ENCODE measurements at regions not wholly inside any gene's neighbourhood (a gene's known extent, or its start where the extent isn't known, plus 50 kb on each side); places are given as distances from the start of the nearest gene placed in this dataset.
A peak's percentile ranks its signal among the peaks of the same experiment; 100 is the strongest.

DNA sequence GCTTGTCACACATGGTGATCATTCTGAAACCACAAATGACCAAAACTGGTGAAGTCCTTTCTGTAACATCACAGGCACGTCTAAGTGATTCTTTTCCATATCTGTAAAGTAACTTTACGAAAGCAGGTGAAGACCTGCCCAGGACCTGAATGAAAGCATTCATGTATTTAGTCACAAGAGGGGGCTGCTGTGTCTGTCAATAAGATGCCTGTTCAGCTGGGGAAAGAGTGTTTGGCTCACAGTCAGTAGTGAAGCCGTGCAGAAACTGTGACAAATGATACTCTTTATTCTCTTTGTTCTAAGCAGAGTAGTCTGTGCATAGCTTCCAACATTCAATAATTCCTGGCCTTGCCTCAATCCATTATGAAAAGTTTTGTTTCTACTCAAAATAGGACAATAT, 373.5 kb upstream of the OR4E1 start:
- peak in 1 of 2 donors; percentile 13 for DNase-seq (ENCODE audit: low read depth in 2 of 2)

DNA sequence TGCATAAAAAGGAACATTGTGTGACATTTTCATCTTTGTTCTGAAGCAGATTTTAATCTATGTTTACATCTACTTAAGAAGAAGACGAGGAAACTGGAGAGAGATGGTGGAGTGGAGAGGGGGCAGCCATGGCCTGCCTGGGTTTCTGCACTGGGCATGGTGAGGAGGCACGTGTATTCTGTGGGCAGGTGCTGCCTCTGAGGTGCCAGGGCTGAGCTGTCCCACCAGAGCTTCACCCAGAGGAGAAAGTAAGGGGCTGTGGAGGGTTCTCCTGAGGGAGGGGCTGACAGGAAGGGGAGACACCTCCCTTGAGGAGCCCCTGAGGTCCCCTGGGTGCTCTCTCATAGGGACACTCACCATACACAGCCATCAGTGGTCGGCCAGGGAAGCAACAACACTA, 372.4 kb upstream of the OR4E1 start:
- no peak for DNase-seq (ENCODE audit: low read depth in 2 of 2)

DNA sequence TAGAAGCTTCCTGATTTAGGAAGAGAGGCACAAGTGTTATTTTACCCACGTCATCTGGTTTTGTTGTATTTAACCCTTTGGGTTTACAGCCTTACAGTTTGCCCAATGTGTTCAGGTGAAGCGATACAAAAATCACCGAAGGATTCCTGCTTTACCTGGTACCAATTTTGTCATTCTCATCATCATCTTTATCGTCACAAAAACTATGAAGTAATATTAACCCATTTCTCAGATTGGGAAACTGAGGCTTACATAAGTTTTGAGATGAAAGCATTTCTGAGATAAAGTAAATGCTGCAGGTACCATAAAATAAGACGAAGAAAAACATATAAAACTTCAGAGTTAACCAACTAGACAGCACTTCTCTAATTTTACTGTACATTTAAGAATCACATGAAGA, 370.6 kb upstream of the OR4E1 start:
- no peak for DNase-seq (ENCODE audit: low read depth in 2 of 2)

DNA sequence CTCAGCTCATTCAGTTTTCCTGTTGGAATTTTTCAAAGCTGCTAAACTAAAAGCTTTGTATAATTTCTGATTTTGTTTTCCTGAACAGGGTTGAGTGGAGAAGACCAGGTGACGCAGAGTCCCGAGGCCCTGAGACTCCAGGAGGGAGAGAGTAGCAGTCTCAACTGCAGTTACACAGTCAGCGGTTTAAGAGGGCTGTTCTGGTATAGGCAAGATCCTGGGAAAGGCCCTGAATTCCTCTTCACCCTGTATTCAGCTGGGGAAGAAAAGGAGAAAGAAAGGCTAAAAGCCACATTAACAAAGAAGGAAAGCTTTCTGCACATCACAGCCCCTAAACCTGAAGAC, 367.1 kb upstream of the OR4E1 start:
- no peak for DNase-seq (ENCODE audit: low read depth in 2 of 2)

DNA sequence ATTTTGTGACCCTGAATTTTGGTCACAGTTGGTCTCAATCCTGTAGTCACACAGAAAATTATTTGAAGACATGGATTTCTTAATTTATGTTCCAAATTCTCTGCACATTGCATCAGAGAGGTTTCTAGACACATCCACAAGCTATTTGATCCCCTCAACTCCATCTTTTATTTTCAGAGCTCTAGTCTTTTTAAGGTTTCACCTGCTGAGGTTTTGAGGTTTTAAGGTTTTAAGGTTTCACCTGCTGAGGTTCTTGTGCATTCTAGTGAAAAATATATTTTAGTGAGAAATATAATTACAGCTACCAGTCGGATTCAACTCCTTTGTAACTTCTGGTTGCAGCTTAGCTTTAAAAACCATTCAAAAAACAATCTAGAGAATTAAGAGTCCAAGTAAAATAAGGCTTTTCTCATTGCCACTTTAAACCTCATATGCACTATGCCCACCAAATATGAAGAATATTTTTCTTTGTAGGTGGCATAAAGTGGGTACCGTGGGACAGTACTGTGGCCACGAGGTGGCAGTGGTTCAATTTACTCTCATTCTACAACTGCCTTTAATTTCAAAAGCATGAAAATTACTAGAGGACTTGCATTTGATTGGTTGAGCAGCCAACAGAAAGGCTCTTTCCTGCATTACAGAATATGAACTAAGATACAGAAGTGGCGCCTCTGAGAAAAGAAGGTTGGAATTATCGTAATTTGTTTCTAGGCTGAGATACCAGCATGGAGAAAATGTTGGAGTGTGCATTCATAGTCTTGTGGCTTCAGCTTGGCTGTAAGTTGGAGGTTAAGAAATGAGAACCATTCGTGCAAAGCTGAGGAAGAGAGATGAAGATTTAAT, 366.5 kb upstream of the OR4E1 start:
- peak in 1 of 2 donors; percentile 12 for DNase-seq (ENCODE audit: low read depth in 2 of 2)

DNA sequence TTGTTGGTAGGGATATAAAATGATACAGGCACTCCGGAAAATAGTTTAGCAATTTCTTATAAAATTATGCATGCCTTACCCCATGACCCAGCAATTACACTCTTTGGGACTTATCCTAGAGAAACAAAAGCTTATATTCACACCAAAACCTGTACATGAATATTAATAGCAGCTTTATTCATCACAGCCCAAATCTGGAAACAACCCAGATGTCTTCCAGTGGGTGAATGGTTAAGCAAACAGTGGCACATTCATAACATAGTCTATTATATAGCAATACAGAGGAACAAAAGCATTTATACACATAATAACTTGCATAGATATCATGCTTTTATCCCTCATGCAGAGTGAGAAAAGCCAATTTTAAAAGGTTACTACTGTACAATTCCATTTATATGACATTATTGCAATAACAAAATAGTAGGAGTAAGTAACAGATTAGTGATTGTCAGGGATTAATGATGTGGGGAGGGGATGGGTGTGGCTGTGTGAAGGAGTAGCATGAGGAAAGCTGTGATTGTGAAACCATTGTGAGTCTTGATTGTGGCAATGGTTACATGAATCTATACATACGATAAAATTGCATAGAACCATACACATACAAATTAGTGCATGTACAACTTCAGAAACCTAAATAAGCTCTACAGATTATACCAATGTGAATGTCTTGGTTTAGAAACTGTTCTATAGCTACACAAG, 363.1 kb upstream of the OR4E1 start:
- no peak for DNase-seq (ENCODE audit: low read depth in 2 of 2)

DNA sequence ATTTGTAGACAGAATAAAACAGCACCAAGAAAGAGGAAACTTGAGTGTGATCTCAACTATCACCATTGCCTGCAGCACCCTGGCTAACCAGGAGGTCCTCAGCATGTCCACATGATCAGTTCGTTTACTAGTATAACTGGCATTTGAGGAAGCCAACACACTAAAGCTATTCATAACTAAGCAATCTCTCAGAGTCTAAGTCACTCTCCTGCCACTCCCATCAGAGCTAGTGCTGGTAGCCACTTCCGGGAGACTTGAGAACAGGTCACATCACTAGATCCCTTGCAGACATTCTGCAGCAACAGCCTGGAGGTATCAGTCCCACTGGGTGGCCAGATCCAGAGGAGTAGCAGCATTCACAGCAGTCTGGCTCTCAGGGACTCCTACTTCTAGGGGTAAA, 352.9 kb upstream of the OR4E1 start:
- DNase-seq (ENCODE audit: low read depth in 2 of 2): no peak

DNA sequence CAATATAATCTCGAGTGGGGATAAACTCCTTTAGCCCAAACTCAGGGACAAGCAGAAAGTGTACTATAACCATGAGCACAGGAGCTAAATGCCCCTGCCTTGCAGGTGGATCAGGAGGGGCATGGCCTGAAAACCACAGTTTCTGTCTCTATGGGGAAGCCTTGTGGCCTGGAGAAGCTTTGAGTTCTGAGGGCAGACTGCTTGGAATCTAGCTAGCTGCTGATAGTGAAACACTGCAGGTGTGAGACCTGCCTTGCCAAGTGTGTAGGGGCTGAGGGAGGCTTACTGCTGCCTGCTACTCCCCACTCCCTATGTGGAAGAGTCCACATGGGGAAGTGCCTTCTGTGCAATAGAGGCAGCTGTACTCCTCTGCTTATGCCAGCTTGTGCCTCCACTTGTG, 352.3 kb upstream of the OR4E1 start:
- DNase-seq (ENCODE audit: low read depth in 2 of 2): no peak

DNA sequence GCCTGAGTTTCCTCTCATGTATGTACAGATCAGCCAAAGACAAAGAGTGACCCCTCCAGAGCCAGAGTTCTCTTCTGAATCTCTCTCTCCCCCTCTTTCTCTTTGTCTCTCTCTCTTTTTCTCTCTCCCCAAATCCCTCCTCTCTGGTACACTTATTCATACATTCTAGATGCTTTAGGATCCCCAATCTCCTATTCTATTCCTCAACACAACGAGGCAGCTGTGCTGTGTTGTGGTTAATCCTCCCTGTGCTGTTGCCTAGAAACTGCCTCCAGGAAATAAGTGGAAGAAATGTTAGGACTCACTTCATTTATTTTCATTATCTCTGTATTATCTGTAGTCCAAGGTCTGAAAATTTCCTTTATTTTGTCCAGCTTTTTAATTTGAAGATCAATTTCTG, 350.5 kb upstream of the OR4E1 start:
- no peak for DNase-seq (ENCODE audit: low read depth in 2 of 2)

DNA sequence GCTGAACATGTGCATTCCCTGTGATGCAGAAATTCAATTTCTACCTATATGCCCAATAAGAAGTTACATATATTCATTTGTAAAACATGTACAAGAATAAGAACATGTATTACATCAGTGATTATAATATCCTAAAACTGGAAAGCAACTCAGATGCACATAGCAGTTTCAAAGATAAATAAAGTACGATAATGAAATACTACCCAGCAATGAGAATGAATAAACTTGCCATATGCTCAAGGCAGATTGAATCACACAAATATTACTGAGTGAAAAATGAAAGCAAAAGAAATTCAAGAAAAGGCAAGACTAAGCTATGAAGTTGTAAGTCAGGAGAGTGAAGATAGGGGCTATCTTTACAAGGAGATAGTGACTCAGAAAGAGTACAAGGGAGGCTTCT, 345.3 kb upstream of the OR4E1 start:
- DNase-seq (ENCODE audit: low read depth in 2 of 2): no peak

DNA sequence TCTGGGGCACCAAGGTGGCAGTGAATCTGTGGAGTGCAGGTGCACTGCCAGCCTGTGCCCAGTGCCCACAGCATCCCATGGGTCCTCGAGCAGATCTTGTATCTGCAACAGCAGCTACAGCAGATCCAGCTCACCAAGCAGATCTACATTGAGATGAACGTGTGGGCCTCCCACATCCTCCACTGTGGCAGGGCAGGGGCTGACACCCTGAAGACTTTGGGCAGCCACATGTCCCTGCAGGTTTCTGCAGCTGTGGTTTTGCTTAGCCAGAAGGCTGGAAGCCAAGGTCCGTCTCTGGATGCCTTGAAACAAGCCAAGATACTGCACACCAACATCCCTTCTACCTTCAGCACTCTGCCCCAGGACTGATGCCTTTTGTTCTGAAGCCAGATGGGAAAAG, 338.8 kb upstream of the OR4E1 start:
- no peak for DNase-seq (ENCODE audit: low read depth in 2 of 2)

DNA sequence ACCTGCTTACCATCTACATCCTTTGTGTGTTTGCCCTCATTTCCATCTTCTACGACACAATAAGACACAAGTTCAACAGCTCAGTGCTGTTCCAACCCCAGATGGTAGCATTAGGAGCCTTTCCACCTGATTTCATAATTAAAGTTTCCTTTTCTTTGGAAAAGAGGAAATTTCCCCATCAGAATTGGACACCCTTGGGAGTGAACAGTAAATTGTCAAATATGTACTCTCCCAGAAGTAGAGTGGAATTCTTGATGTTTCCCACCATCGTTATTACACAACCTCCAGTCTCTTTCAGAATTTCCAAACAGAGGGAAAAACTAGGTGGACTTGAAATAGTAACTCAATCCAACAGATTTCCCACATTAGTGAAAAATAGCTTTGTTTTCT, 337.6 kb upstream of the OR4E1 start:
- no peak for DNase-seq (ENCODE audit: low read depth in 2 of 2)

DNA sequence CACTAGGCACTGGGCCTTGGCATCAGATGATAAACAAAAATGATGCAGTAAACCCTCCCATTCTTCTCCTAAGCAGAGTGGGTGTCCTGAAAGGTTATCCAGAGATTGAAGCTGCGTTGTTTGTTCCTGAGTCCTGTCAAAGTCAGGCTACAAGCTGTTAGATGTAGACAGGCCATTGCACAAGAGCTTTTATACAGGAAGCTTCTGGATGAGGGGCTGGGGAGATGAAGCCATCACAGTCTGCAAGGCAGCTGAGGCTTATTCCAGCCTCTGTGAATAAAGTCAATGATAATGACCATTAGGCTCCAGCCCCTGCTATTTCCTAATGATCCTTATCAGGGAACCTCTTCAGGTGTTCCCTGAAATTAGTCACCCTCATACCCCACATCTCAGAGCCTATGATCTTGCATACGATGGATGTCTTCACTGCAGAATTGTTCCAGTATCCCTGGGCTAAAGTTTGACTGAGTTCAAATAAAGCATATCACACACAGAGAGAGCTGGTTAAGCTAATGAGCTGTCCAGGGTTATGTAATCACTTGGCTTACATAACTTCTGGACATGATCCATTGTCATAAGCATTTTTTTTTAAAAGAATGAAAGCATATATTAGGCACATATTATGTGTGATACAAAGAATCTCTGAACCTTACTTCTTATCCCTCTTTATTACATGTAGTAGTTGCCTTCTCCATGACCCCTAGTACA, 337.1 kb upstream of the OR4E1 start:
- no peak for DNase-seq (ENCODE audit: low read depth in 2 of 2)

DNA sequence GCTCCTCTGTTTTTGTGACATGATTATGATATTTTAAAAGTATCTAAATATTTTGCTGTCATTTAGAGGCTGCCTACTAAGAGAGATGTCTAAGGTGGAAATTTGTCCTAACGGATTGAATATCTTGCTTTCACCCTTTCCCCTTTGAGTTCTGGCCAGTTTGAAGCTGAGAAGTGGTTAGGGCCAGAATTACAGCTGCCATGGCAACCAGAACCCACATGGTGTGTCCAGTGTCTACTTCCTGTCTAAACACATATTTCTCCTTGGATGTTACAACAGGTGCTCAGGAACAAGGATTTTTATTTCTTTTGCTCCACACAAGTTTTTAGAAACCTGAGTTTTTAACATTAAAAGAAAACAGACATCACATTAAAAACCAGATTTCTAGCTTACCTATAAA, 335.1 kb upstream of the OR4E1 start:
- no peak for DNase-seq (ENCODE audit: low read depth in 2 of 2)

DNA sequence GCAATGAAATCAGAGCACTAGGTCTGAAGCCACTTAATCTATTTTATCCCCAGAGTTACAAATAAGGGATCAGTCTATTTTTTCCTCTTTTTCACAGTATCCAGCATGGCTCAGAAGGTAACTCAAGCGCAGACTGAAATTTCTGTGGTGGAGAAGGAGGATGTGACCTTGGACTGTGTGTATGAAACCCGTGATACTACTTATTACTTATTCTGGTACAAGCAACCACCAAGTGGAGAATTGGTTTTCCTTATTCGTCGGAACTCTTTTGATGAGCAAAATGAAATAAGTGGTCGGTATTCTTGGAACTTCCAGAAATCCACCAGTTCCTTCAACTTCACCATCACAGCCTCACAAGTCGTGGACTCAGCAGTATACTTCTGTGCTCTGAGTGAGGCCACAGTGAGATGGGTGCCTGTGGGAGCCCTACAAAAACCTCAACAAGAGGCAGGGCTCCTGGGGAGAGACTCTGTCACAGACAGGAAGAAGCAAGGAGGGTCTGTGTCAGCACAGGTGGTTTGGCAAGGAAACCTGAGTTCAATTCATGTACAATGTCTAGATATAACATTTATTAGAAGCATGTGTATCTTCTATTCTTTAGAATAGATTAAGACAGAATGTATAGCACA, 334.3 kb upstream of the OR4E1 start:
- no peak for DNase-seq (ENCODE audit: low read depth in 2 of 2)

DNA sequence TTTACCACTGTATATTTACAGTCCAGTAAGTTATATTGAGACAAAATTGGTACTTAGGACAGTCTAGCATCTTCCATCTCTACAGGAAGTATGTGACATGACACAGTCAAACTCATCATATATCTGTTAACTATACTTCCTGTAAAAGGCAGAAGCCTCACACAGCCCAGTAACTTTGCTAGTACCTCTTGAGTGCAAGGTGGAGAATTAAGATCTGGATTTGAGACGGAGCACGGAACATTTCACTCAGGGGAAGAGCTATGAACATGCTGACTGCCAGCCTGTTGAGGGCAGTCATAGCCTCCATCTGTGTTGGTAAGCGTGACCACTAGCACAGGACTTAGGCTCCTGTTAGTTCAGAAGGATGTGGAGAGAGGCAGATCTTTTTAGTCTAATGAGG, 333.7 kb upstream of the OR4E1 start:
- no peak for DNase-seq (ENCODE audit: low read depth in 2 of 2)

DNA sequence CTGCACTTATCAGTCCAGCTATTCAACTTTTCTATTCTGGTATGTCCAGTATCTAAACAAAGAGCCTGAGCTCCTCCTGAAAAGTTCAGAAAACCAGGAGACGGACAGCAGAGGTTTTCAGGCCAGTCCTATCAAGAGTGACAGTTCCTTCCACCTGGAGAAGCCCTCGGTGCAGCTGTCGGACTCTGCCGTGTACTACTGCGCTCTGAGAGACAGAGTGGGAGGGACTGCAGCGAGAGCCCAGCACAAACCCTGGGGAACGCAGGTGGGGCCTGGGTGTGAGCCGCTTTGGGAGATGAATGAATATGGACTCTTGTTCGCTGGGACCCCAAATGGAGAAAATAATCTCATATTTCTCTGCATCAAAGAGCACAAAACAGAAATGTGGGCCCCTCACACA, 329.8 kb upstream of the OR4E1 start:
- DNase-seq (ENCODE audit: low read depth in 2 of 2): no peak

DNA sequence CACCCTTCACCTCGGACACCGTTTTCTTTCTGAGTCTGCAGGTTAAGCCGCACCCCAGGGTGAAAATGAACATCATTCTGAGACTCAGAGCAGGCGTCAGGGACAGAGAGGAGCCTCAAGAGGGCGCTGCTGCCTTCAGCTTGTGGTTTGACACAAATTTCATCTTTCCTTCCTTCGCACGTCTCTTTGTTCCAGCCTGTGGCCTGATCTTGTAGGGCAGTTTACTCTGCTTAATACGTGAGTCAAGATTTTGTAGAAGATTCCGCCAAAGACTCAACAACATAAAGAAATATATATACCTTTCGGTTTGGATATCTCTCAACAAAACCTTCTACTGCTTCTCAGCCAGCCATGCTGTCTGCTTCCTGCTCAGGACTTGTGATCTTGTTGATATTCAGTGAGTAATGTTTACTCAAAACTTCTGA, 329.3 kb upstream of the OR4E1 start:
- DNase-seq (ENCODE audit: low read depth in 2 of 2): peak; percentile 52 to 60

DNA sequence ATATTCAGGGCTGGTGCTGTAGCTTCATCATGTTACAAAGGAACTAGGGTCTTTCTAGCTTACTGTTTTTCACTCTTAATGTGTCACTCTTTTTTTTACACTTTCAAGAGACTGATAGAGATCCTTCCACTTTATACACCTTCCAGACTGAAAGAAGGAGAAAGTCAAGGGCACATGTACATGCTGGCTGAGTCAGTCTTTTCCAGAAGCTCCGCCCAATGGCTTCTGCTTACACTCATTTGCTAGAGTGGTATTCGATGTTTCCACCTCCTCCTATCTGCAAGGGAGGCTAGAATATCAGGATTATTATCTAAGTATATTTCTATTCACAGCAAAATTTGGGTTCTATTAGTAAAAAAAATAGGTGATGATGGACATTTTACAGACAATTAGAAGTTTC, 325.8 kb upstream of the OR4E1 start:
- no peak for DNase-seq (ENCODE audit: low read depth in 2 of 2)

DNA sequence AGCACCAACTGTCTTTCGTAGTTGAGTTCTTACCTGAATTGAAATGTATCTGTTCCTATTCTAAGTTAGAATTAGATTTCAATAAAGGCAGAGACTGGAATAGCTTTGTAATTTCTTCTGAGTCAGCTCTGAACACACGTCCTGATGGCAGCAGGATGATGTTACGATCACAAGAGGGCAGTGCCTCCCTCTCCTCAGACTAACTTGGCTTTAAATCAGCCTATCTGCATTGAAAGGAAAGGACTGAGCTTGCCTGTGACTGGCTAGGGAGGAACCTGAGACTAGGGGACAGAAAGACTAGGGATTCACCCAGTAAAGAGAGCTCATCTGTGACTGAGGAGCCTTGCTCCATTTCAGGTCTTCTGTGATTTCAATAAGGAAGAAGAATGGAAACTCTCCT, 323.7 kb upstream of the OR4E1 start:
- DNase-seq (ENCODE audit: low read depth in 2 of 2): no peak

DNA sequence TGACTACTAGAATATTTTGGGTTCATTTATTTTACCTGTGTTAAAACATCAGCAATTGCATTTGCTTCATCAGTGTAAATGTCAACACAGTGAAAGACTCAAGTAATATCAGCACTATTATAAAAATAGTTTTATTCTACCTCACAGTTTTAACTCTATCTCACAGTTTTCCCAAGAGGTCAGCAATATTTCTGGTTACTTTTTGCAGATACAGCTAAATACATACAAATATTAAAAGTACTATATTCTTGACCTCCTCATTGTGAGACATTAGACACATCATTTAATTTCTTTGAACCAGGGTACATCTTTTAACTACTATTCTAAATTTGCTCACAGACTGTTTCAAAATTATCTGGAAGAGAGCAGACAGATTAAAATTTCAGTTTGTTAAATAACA, 321.7 kb upstream of the OR4E1 start:
- DNase-seq (ENCODE audit: low read depth in 2 of 2): no peak

DNA sequence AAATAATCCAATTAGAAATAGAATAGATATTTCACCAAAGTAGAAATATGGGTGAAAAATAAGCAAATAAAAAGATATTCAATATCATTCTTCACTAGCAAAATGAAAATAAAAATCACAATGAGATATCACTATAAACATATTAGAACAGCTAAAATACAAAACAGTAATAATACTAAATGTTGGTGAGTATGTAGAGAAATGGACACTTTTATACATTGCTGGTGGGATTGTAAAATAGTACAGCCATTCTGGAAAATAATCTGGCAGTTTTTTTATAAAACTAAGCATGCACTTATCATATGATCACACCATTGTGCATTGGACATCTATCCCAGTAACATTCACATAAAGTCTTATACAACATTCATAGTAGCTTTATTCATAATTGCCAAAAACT, 320.2 kb upstream of the OR4E1 start:
- no peak for DNase-seq (ENCODE audit: low read depth in 2 of 2)

DNA sequence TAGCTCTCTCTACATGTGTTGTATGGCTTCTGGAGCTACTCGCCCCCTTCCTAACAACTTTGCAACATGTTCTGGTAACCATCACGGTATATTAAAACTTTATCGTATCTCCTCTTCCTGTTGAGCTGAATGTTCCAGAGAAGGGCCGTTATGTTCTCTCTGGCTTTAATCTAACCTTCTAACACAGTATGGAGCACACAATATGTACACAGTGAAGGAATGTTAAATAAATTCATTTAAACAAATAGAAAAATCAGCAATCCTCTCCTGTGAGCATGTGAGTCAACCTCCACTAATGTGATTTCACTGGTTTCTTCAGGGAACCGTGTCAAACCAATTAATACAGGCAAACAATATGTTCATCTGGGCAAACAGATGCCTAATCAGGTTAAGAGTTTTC, 319.5 kb upstream of the OR4E1 start:
- no peak for DNase-seq (ENCODE audit: low read depth in 2 of 2)

Measured in stimulated activated CD4-positive, alpha-beta T cell treated with anti-CD3 and anti-CD28 coated beads, Interleukin-1b, Interleukin-23, amount 100 ng/mL, for 4 hours (primary cell).